MM.1S (cell line): ENCODE measurements at regions not wholly inside any gene's neighbourhood (a gene's known extent, or its start where the extent isn't known, plus 50 kb on each side); places are given as distances from the start of the nearest gene placed in this dataset.

ENCODE experiments used
- DNase-seq: peaks from one replicate; pipeline ENCODE4 v3.0.0-alpha.2; 2015
- H2AFZ ChIP-seq: fragments of 300-600 bp; sonication (generic); 2 replicates; pipeline ENCODE4 v1.6.0; 2016; ENCODE audit warnings: antibody characterized with exemption, low read length
- H3F3A ChIP-seq: fragments of 300-600 bp; sonication (generic); 2 replicates; pipeline ENCODE4 v1.6.1; 2016; ENCODE audit warnings: mild to moderate bottlenecking, antibody characterized with exemption, low read length, moderate library complexity, mixed read lengths; ENCODE audit not compliant: insufficient read depth
- H3K27ac ChIP-seq: fragments of 300-600 bp; sonication (generic); 2 replicates; pipeline ENCODE4 v1.5.1; 2016; ENCODE audit warnings: mild to moderate bottlenecking, low read length
- H3K27me3 ChIP-seq: fragments of 300-600 bp; sonication (generic); replicated peaks from 2 replicates; pipeline ENCODE4 v1.6.0; 2016; ENCODE audit warnings: low read length; ENCODE audit not compliant: insufficient read depth
- H3K36me3 ChIP-seq: fragments of 300-600 bp; sonication (generic); replicated peaks from 2 replicates; pipeline ENCODE4 v1.6.1; 2016; ENCODE audit warnings: mild to moderate bottlenecking, low read length, mixed read lengths; ENCODE audit not compliant: insufficient read depth
- H3K4me1 ChIP-seq: fragments of 300-600 bp; sonication (generic); 2 replicates; pipeline ENCODE4 v1.6.1; 2016; ENCODE audit warnings: low read length, mixed read lengths
- H3K4me2 ChIP-seq: fragments of 300-600 bp; sonication (generic); 2 replicates; pipeline ENCODE4 v1.6.0; 2016; ENCODE audit warnings: low read depth, low read length
- H3K4me3 ChIP-seq: fragments of 300-600 bp; sonication (generic); 2 replicates; pipeline ENCODE4 v1.5.1; 2016; ENCODE audit warnings: low read length, mixed read lengths
- H3K79me2 ChIP-seq: fragments of 300-600 bp; sonication (generic); 2 replicates; pipeline ENCODE4 v1.6.1; 2016; ENCODE audit warnings: mixed run types, low read length, mixed read lengths
- H3K9ac ChIP-seq: fragments of 300-600 bp; sonication (generic); 2 replicates; pipeline ENCODE4 v1.6.1; 2016; ENCODE audit warnings: low read length, mixed read lengths
- H3K9me2 ChIP-seq: fragments of 300-600 bp; sonication (generic); replicated peaks from 2 replicates; pipeline ENCODE4 v1.6.1; 2016; ENCODE audit warnings: mild to moderate bottlenecking, low read length, mixed read lengths; ENCODE audit not compliant: insufficient read depth
- H3K9me3 ChIP-seq: fragments of 300-600 bp; sonication (generic); replicated peaks from 2 replicates; pipeline ENCODE4 v1.6.1; 2016; ENCODE audit warnings: mild to moderate bottlenecking, low read length, mixed read lengths; ENCODE audit not compliant: insufficient read depth
- H4K20me1 ChIP-seq: fragments of 300-600 bp; sonication (generic); 2 replicates; pipeline ENCODE4 v1.6.1; 2016; ENCODE audit warnings: mild to moderate bottlenecking, low read length, moderate library complexity, mixed read lengths; ENCODE audit not compliant: insufficient read depth
- CTCF ChIP-seq: fragments of 300-600 bp; sonication (generic); IDR thresholded peaks from 2 replicates; pipeline ENCODE4 v1.5.1; 2016; ENCODE audit warnings: antibody characterized with exemption, low read length, mixed read lengths
- EZH2 ChIP-seq: fragments of 300-600 bp; sonication (generic); optimal IDR thresholded peaks from 2 replicates; pipeline ENCODE3; 2017; ENCODE audit warnings: low read depth, mild to moderate bottlenecking, antibody characterized with exemption, low read length, mixed read lengths
- EZH2phosphoT487 ChIP-seq: fragments of 300-600 bp; sonication (generic); IDR thresholded peaks from 2 replicates; pipeline ENCODE4 v1.6.1; 2018; ENCODE audit warnings: antibody characterized with exemption, low read length

GRCh38 chr1:165999826-166000225 is 167.0 kb downstream of the FAM78B start:
- Histone ChIP-seq H3K4me2 (no peak overlapping the region), H3K4me3 (no peak overlapping the region), H3K9me3 (no peaks in the 10 kb centered on the region), H3K36me3 (no peaks in the 10 kb centered on the region), H3K27ac (no peak overlapping the region), H3K4me1 (no peaks in the 10 kb centered on the region), H3F3A (no peaks in the 10 kb centered on the region), H3K27me3 (no peaks in the 10 kb centered on the region), H3K9me2 (no peaks in the 10 kb centered on the region), H2AFZ (no peak overlapping the region), H3K79me2 (no peaks in the 10 kb centered on the region), H3K9ac (no peak overlapping the region), H4K20me1 (no peaks in the 10 kb centered on the region)
- TF ChIP-seq CTCF (no peak), EZH2 (no peak), EZH2phosphoT487 (no peak)
- no peak for DNase-seq

- Histone ChIP-seq H3K4me1 (no peaks in the 10 kb centered on the region), H3K4me2 (no peak overlapping the region), H3K36me3 (no peaks in the 10 kb centered on the region), H3F3A (no peaks in the 10 kb centered on the region), H3K9ac (no peak overlapping the region), H4K20me1 (no peaks in the 10 kb centered on the region), H3K9me3 (no peaks in the 10 kb centered on the region), H3K27ac (no peak overlapping the region), H3K27me3 (no peaks in the 10 kb centered on the region), H3K4me3 (no peak overlapping the region), H3K9me2 (no peaks in the 10 kb centered on the region), H2AFZ (no peak overlapping the region), H3K79me2 (no peaks in the 10 kb centered on the region)
- no peak for DNase-seq
- TF ChIP-seq CTCF: no peak
- no peak for TF ChIP-seq EZH2
- TF ChIP-seq EZH2phosphoT487: no peak
These were observed 159.6 kb downstream of the FAM78B start for GRCh38 chr1:166007176-166007575.

GRCh38 chr1:166013232-166013631 is 153.6 kb downstream of the FAM78B start:
- Histone ChIP-seq H3K9me2 (no peaks in the 10 kb centered on the region), H3K9ac (no peak overlapping the region), H3F3A (no peaks in the 10 kb centered on the region), H4K20me1 (no peaks in the 10 kb centered on the region), H2AFZ (no peak overlapping the region), H3K4me2 (no peak overlapping the region), H3K4me3 (no peak overlapping the region), H3K79me2 (no peaks in the 10 kb centered on the region), H3K27me3 (no peaks in the 10 kb centered on the region), H3K4me1 (no peaks in the 10 kb centered on the region), H3K27ac (no peak overlapping the region), H3K9me3 (no peaks in the 10 kb centered on the region), H3K36me3 (no peaks in the 10 kb centered on the region)
- DNase-seq: no peak
- TF ChIP-seq EZH2: no peak
- no peak for TF ChIP-seq EZH2phosphoT487
- TF ChIP-seq CTCF: no peak
